ENCODE measurements at regions not wholly inside any gene's neighbourhood (a gene's known extent, or its start where the extent isn't known, plus 50 kb on each side); places are given as distances from the start of the nearest gene placed in this dataset.

DNA sequence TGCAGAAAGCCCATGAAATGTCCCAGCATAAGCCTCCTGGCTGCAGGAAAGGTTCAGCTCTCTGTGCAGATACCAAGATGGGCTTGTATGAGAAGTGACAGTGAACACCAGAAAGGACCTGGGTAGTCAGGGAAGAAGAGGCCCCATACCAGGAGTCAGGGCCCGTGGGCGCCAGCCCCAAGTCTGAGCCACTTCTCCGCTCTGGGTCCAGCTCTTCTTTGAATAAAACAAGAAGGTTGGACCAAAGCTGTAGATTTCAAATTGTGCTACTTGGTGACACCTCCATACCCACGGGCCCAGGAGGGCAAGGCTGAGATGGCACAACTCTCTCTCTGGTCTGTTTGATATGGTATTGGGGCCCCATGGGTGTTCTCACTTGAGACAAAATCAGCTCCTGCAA is 261.5 kb downstream of the UACA start:
- WGBS (ENCODE audit: insufficient coverage, low coverage, low lambda C conversion rate, missing lambda C conversion rate) = no CpG with 5 or more reads among the region's 4 CpGs
- no peaks in the 10 kb centered on the region for H3K4me1 ChIP-seq
- DNase-seq (no peak), ATAC-seq (no peak)
- H3K36me3 ChIP-seq = no peaks in the 10 kb centered on the region
- intact Hi-C loops (cut with DNase I) = no loop called here
- TF ChIP-seq, protein P1, sequence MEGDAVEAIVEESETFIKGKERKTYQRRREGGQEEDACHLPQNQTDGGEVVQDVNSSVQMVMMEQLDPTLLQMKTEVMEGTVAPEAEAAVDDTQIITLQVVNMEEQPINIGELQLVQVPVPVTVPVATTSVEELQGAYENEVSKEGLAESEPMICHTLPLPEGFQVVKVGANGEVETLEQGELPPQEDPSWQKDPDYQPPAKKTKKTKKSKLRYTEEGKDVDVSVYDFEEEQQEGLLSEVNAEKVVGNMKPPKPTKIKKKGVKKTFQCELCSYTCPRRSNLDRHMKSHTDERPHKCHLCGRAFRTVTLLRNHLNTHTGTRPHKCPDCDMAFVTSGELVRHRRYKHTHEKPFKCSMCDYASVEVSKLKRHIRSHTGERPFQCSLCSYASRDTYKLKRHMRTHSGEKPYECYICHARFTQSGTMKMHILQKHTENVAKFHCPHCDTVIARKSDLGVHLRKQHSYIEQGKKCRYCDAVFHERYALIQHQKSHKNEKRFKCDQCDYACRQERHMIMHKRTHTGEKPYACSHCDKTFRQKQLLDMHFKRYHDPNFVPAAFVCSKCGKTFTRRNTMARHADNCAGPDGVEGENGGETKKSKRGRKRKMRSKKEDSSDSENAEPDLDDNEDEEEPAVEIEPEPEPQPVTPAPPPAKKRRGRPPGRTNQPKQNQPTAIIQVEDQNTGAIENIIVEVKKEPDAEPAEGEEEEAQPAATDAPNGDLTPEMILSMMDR (IDR thresholded peaks at IDR 0.05) = no peak
- TF ChIP-seq POLR2A (IDR thresholded peaks at IDR 0.05) = no peak
- H3K4me3 ChIP-seq = no peak overlapping the region
- H3K27ac ChIP-seq = no peak overlapping the region
- no peaks in the 10 kb centered on the region for H3K9me3 ChIP-seq
- no peaks in the 10 kb centered on the region for H3K27me3 ChIP-seq

DNA sequence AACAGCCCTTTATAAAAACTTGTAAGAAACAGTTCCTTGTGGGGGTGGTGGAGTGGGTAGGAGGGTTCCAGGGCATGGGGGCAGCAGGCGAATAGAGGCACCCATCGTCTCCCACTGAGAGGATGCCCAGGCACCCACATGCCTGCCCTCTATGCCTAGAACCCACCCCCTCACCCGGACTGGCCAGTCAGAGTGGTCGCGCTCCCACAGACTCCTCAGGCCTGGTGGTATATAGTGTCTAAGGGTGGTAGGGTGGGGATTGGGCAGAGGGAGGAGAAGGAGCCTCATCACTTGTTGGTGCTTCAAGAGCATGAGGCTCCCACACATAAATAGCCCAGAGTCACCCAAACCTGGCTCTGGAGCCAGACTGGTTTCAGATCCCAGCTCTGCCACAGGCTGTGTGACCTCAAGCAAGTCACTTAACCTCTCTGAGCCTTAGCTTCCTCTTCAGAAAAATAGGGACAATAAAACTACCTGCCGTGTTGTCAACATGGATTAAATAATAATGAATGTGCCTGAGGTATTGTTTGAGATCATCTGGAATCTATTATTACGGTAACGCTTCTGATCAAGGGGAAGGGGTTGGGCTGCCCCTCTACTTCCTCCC is 262.1 kb downstream of the UACA start:
- no peaks in the 10 kb centered on the region for H3K36me3 ChIP-seq
- DNase-seq (no peak), ATAC-seq (no peak)
- WGBS (ENCODE audit: insufficient coverage, low coverage, low lambda C conversion rate, missing lambda C conversion rate) = 73% methylated on average over 3 of the region's 8 CpGs
- no peaks in the 10 kb centered on the region for H3K4me1 ChIP-seq
- no peak for TF ChIP-seq POLR2A (IDR thresholded peaks at IDR 0.05)
- TF ChIP-seq, protein P1 (IDR thresholded peaks at IDR 0.05) = no peak
- intact Hi-C loops (cut with DNase I) = no loop called here
- H3K27me3 ChIP-seq = no peaks in the 10 kb centered on the region
- H3K4me3 ChIP-seq = no peak overlapping the region
- H3K27ac ChIP-seq = no peak overlapping the region
- H3K9me3 ChIP-seq = no peaks in the 10 kb centered on the region

DNA sequence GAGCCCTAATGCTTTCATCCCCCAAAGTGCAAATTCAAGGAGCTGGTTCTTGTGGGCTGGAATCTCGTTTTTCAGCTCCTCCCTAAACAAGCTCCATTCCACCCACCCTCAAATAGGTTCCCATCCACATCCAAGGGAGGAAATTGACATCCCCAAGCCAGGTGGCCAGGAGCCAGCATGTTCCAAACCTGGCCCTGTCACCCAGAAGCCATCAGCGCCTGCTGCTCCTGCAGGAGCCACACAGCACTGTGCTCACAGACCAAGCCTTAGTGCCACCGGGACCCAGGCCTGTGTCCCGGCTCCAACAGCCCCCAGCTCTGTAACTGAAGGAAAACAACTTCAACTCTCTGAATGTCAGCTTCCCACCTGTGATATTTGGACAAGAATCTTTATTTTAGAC is 263.6 kb downstream of the UACA start:
- Histone ChIP-seq H3K27ac (no peak overlapping the region), H3K4me1 (no peaks in the 10 kb centered on the region), H3K27me3 (no peaks in the 10 kb centered on the region), H3K4me3 (no peak overlapping the region), H3K9me3 (no peaks in the 10 kb centered on the region), H3K36me3 (no peaks in the 10 kb centered on the region)
- DNase-seq = no peak
- no peak for ATAC-seq
- intact Hi-C loops (cut with DNase I) = loop anchor here in 1 of 2 donors (10.0 kb wide), 1 partner anchor 1025 kb away; no protein-coding TSS in a partner anchor
- TF ChIP-seq, protein P1 (IDR thresholded peaks at IDR 0.05) = no peak
- no peak for TF ChIP-seq POLR2A (IDR thresholded peaks at IDR 0.05)
- 75% methylated on average over 2 of the region's 4 CpGs for WGBS (ENCODE audit: insufficient coverage, low coverage, low lambda C conversion rate, missing lambda C conversion rate)

DNA sequence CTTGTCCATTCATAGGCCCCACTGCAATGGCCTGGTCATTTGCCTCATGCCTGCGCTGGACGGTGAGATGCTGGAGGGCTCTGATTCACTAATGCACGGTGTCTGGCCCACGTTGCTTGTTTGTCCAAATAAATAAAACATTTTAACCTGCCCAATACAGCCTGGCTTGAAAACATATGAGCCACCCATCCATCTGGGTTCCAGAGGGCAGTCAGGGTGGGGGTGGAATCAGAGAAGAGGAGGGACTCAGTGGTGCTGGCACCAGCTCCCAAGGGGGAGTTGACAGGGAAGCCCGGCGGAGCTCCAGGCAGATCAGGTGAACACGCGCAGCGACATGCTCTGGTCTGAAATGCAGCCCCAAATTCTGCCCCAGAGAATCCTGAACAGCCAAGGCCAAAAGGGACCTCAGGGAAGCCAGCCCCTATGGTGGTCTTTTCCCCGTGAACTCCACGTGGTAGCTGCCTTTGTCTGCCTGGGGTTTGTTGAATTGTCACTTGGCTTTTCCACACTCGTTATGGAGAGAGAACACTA is 265.2 kb downstream of the UACA start:
- H3K36me3 ChIP-seq = no peaks in the 10 kb centered on the region
- no peak overlapping the region for H3K4me3 ChIP-seq
- peaks cover 0 to 4% (median 2%) of the 10 kb centered on the region in 4 donors for H3K4me1 ChIP-seq
- H3K27ac ChIP-seq = no peak overlapping the region
- no peaks in the 10 kb centered on the region for H3K9me3 ChIP-seq
- no peak for DNase-seq
- intact Hi-C loops (cut with DNase I) = loop anchor here in 1 of 2 donors (10.0 kb wide), 1 partner anchor 1023 kb away; no protein-coding TSS in a partner anchor
- no peaks in the 10 kb centered on the region for H3K27me3 ChIP-seq
- 96% methylated on average over 4 of the region's 12 CpGs for WGBS (ENCODE audit: insufficient coverage, low coverage, low lambda C conversion rate, missing lambda C conversion rate)
- no peak for ATAC-seq
- TF ChIP-seq POLR2A (IDR thresholded peaks at IDR 0.05) = no peak
- TF ChIP-seq, protein P1 (IDR thresholded peaks at IDR 0.05) = no peak
